ENCODE measurements at regions not wholly inside any gene's neighbourhood (a gene's known extent, or its start where the extent isn't known, plus 50 kb on each side); places are given as distances from the start of the nearest gene placed in this dataset.
"Not testable (repeated sequence)": the region's sequence is repeated elsewhere in the genome, so short reads cannot be mapped to it uniquely, and the experiment has no call there.

GRCh38 chr3:152149832-152150231, 118.9 kb upstream of the MBNL1 start:
- Histone ChIP-seq H3K27ac (no peak overlapping the region), H3K4me3 (ENCODE audit: low read depth in 1 of 2, low read length in 1 of 2) (no peak overlapping the region), H3K27me3 (no peaks in the 10 kb centered on the region), H3K9me3 (no peaks in the 10 kb centered on the region), H3K36me3 (no peaks in the 10 kb centered on the region), H3K4me1 (ENCODE audit: control insufficient read depth in 1 of 2, insufficient read depth in 1 of 2, low read depth in 1 of 2, low read length in 1 of 2) (no peaks in the 10 kb centered on the region)
- TF ChIP-seq CTCF (IDR thresholded peaks at IDR 0.05), result no peak

- H3K4me3 ChIP-seq (ENCODE audit: low read depth in 1 of 2, low read length in 1 of 2), result no peak overlapping the region
- H3K27ac ChIP-seq, result no peak overlapping the region
- no peaks in the 10 kb centered on the region for H3K36me3 ChIP-seq
- no peak for TF ChIP-seq CTCF (IDR thresholded peaks at IDR 0.05)
- H3K27me3 ChIP-seq, result no peaks in the 10 kb centered on the region
- no peaks in the 10 kb centered on the region for H3K9me3 ChIP-seq
- H3K4me1 ChIP-seq (ENCODE audit: control insufficient read depth in 1 of 2, insufficient read depth in 1 of 2, low read depth in 1 of 2, low read length in 1 of 2), result no peaks in the 10 kb centered on the region
These were observed 117.4 kb upstream of the MBNL1 start for GRCh38 chr3:152151216-152151876.

DNA sequence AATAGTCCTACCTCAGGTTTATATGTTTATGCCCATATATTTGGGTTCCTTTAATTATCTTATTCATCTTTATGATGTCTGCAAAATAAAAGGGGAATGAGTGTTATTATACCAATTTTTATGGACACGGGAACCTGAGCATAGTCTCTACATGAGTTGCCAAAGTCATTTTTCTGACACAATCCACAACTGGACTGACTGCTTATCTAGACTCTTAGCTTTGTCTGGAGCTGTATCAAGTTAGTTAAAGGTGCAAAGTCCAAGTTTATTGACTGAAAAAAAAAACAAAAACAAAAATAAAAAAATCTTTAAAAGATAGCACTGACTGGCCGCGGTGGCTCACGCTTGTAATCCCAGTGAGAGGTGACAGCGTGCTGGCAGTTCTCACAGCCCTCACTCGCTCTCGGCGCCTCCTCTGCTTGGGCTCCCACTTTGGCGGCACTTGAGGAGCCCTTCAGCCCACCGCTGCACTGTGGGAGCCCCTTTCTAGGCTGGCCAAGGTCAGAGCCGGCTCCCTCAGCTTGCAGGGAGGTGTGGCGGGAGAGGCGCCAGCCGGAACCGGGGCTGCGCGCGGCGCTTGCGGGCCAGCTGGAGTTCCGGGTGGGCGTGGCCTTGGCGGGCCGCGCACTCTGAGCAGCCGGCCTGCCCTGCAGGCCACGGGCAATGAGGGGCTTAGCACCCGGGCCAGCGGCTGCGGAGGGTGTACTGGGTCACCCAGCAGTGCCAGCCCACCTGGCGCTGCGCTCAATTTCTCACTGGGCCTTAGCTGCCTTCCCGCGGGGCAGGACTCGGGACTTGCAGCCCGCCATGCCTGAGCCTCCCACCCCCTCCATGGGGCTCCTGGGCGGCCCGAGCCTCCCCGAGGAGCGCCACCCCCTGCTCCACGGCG, 116.6 kb upstream of the MBNL1 start:
- not testable (repeated sequence) for H3K27me3 ChIP-seq; H3K4me1 ChIP-seq (ENCODE audit: control insufficient read depth in 1 of 2, insufficient read depth in 1 of 2, low read depth in 1 of 2, low read length in 1 of 2); H3K4me3 ChIP-seq (ENCODE audit: low read depth in 1 of 2, low read length in 1 of 2); H3K9me3 ChIP-seq; H3K36me3 ChIP-seq; H3K27ac ChIP-seq

GRCh38 chr3:152153115-152153514, 115.6 kb upstream of the MBNL1 start:
- H3K4me1 ChIP-seq (ENCODE audit: control insufficient read depth in 1 of 2, insufficient read depth in 1 of 2, low read depth in 1 of 2, low read length in 1 of 2); H3K4me3 ChIP-seq (ENCODE audit: low read depth in 1 of 2, low read length in 1 of 2); H3K36me3 ChIP-seq; H3K27ac ChIP-seq; H3K9me3 ChIP-seq; H3K27me3 ChIP-seq: not testable (repeated sequence)

GRCh38 chr3:152155246-152156020, 113.3 kb upstream of the MBNL1 start:
- H3K36me3 ChIP-seq, result no peaks in the 10 kb centered on the region
- TF ChIP-seq CTCF (IDR thresholded peaks at IDR 0.05), result no peak

GRCh38 chr3:152156880-152157279, 111.8 kb upstream of the MBNL1 start:
- Histone ChIP-seq H3K4me3 (ENCODE audit: low read depth in 1 of 2, low read length in 1 of 2) (no peak overlapping the region), H3K9me3 (no peaks in the 10 kb centered on the region), H3K27ac (no peak overlapping the region), H3K36me3 (no peaks in the 10 kb centered on the region), H3K4me1 (ENCODE audit: control insufficient read depth in 1 of 2, insufficient read depth in 1 of 2, low read depth in 1 of 2, low read length in 1 of 2) (no peaks in the 10 kb centered on the region), H3K27me3 (no peaks in the 10 kb centered on the region)
- TF ChIP-seq CTCF (IDR thresholded peaks at IDR 0.05), result no peak

More at GRCh38 chr3:152155246-152156020, 113.3 kb upstream of the MBNL1 start:
- Histone ChIP-seq H3K4me1 (ENCODE audit: control insufficient read depth in 1 of 2, insufficient read depth in 1 of 2, low read depth in 1 of 2, low read length in 1 of 2) (no peaks in the 10 kb centered on the region), H3K27ac (no peak overlapping the region), H3K9me3 (no peaks in the 10 kb centered on the region), H3K27me3 (no peaks in the 10 kb centered on the region), H3K4me3 (ENCODE audit: low read depth in 1 of 2, low read length in 1 of 2) (no peak overlapping the region)

Data from neutrophil (primary cell).